Islet precursor cell (in vitro differentiated cells): ENCODE measurements at regions not wholly inside any gene's neighbourhood (a gene's known extent, or its start where the extent isn't known, plus 50 kb on each side); places are given as distances from the start of the nearest gene placed in this dataset.

Source experiments
- DNase-seq: peaks from one replicate; pipeline ENCODE4 v3.0.0-alpha.2; 2018

- no peak for DNase-seq
These were observed 52.7 kb upstream of the NEURL1B start for GRCh38 chr5:172588380-172588779.

DNA sequence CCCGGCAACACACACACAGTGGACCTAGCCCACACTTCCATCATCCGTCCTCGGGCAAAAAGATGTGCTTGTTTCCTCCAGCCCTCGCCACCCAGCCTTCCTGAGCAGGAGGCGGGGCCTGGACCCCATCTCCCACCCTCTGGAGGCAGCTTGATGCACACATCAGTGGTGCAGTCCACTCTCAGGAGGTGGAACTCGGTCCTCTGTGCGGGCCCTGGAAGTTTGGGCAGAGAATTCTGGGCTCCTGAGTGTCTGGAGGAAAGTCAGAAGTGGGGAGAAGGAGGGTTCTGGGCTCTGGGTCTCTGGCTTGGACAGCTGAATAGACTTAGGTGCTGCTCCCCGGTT is 54.0 kb upstream of the NEURL1B start:
- no peak for DNase-seq

- DNase-seq = no peak
These were observed 54.7 kb upstream of the NEURL1B start for GRCh38 chr5:172586125-172587060.

GRCh38 chr5:172585114-172585513 is 55.9 kb upstream of the NEURL1B start:
- DNase-seq = no peak

DNA sequence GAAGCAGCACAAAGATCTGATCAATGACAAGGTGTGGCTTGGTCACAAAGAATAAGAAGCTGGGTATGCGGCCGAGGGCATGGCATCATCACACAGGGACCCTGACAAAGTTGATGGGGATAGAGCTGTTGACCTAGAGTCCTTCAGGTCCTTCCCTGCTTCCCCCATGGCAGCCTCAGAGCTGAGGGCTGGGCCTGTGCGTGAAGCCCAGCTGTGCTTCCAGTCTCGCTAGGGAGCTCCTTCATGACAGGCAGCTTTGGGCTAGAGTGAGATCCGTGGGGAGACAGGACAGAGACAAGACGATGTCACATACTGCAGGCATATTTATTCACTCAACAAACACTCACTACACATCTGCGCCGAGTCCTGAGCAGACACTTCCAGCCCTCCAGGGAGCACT is 56.4 kb upstream of the NEURL1B start:
- DNase-seq = no peak

DNA sequence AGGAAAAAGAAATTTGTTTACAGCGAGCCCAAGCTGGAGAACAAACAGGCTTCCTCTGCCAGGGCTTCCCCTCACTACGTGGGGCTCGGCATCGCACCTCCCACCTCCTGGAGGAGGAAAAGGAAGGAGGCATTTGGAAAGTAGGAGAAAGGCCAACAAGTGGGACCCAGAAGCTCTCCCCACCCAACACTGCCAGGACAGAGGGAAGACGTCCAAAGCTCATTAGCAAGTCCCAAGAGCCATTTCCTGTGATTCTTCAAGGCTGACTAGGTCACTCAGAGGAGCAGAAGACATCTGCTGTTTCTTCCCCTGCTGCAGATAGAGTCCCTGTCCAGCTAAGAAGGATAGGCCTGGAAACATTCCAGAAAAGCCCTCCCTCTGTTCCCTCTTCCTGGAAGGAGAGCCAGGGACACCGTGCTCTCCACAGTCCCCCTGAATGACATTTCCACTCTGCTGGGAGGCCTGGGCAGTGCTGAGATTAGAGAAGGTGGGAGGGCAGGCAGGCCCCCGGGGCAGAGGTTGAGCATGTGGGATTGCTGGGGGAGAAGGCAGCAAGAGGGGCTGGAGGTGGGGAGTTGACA is 57.0 kb upstream of the NEURL1B start:
- no peak for DNase-seq

GRCh38 chr5:172582940-172583339 is 58.1 kb upstream of the NEURL1B start:
- DNase-seq = no peak

DNA sequence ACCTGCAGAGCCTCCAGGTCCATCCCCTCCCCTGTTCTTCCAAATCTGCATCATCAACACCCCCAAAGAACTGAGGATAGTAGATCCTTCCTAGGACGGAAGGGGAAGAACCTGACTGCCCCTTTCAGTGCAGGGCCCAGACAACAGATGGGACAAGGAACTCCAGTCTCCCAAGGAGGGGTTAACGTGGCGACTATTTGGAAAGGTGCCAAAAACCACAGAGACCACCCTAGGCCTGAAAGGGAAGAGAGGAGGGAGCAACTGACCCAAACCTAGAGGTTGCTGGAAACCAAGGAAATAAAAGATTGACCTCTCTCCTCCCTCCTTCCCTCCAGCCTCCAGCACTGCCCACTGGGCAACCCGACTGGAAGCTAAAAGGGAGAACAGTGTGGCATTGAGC is 59.7 kb upstream of the NEURL1B start:
- no peak for DNase-seq

GRCh38 chr5:172579403-172579990 is 61.6 kb upstream of the NEURL1B start:
- no peak for DNase-seq

DNA sequence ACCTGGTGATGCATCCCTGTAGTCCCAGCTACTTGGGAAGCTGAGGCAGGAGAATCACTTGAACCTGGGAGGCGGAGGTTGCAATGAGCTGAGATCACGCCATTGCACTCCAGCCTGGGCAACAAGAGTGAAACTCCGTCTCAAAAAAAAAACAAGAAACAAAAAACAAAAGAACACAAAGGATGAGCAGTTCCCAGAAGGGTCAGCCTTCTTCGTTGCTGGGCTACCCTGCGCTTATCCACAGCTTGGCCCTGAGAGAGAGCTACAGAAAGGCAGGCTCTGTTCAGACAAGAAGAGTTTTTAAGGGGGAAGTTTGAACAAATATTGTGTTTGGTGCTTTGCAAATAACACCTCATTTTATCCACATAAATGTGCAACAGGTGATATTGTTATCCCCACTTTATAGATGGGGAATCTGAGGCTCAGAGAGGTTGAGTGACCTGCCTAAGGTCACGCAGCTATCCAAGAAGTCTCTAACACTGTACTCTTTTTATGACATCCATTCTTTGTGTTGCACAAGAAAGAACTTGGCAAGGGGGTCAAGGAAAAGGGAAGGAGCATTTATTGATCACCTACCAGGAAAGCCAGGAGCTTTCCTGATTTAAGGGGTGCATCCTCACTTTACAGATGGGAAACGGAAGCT is 63.7 kb upstream of the NEURL1B start:
- DNase-seq = no peak

GRCh38 chr5:172575816-172576545 is 65.1 kb upstream of the NEURL1B start:
- DNase-seq = no peak

GRCh38 chr5:172575416-172575815 is 65.6 kb upstream of the NEURL1B start:
- no peak for DNase-seq

GRCh38 chr5:172574871-172575223 is 66.2 kb upstream of the NEURL1B start:
- DNase-seq = no peak

DNA sequence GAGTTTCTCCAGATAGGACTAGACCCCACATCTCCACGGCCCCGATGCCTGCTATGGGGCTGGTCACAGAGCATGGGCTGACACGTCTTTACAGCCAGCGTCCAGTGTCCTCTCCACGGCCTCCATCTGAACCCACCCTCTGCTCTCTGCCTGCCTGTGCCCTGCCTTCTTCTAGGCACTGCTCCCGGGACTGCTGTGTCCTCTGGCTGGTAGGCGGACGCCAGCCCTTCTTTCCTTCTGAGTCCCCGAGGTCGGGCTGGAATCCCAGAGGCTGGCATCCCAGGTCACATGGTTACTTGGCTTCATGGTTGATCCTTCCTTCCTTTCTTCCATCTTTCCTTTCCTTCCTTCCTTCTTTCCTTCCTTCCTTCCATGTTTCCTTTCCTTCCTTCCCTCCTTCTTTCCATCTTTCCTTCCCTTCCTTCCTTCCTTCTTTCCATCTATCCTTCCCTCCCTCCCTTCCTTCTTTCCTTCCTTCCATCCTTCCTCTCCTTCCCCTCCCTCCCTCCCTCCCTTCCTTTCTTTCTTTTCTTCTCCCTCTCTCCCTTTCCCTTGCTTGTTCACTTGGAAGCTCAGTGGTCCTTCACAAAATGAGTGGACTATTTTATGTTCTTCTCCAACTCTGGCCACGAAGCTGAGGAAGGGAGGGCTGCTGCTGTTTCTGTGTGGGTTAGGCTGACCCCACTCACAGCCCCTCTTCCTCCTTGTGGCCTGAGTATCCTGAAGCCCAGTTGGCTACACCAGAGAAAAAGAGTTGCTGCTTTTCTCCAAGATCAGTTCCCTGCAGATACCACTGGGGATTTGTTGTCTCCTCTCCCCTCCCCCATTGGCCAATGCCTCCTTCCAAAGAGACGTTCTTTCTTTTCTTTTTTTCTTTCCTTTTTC is 66.8 kb upstream of the NEURL1B start:
- DNase-seq = no peak

GRCh38 chr5:172573120-172573882 is 67.8 kb upstream of the NEURL1B start:
- DNase-seq = no peak

GRCh38 chr5:172572440-172572839 is 68.6 kb upstream of the NEURL1B start:
- DNase-seq = no peak

- no peak for DNase-seq
These were observed 69.2 kb upstream of the NEURL1B start for GRCh38 chr5:172571892-172572291.

- no peak for DNase-seq
These were observed 69.7 kb upstream of the NEURL1B start for GRCh38 chr5:172571413-172571812.

GRCh38 chr5:172570594-172571334 is 70.3 kb upstream of the NEURL1B start:
- no peak for DNase-seq

GRCh38 chr5:172569861-172570558 is 71.1 kb upstream of the NEURL1B start:
- DNase-seq = peak; percentile 81
